Mucosa of stomach (tissue), 1 donor: ENCODE measurements at regions not wholly inside any gene's neighbourhood (a gene's known extent, or its start where the extent isn't known, plus 50 kb on each side); places are given as distances from the start of the nearest gene placed in this dataset.
"Not testable (repeated sequence)": the region's sequence is repeated elsewhere in the genome, so short reads cannot be mapped to it uniquely, and the experiment has no call there.

Source experiments
- H3K27me3 ChIP-seq: one replicate; pipeline ENCODE4 v1.7.0; 2013; ENCODE audit warnings: mild to moderate bottlenecking, low read length; ENCODE audit not compliant: control insufficient read depth, insufficient read depth
- H3K36me3 ChIP-seq: one replicate; pipeline ENCODE4 v1.7.0; 2013; ENCODE audit warnings: low read length; ENCODE audit not compliant: control insufficient read depth, insufficient read depth
- H3K4me1 ChIP-seq: one replicate; pipeline ENCODE4 v1.7.0; 2013; ENCODE audit warnings: mild to moderate bottlenecking, low read length; ENCODE audit not compliant: control insufficient read depth, insufficient read depth
- H3K4me3 ChIP-seq: one replicate; pipeline ENCODE4 v1.7.0; 2013; ENCODE audit warnings: low read length
- H3K9ac ChIP-seq: one replicate; pipeline ENCODE4 v1.7.0; 2013; ENCODE audit warnings: mild to moderate bottlenecking, low read length, moderate library complexity
- H3K9me3 ChIP-seq: one replicate; pipeline ENCODE4 v1.7.0; 2013; ENCODE audit warnings: mild to moderate bottlenecking, low read length, moderate library complexity; ENCODE audit not compliant: control insufficient read depth
- donor health status: Pancreatic carcinoma.

GRCh38 chr22:23398701-23399366, 181.3 kb downstream of the IGLL1 start:
- no peaks in the 10 kb centered on the region for H3K36me3 ChIP-seq
- H3K4me3 ChIP-seq: no peak overlapping the region
- H3K9ac ChIP-seq: no peak overlapping the region
- H3K27me3 ChIP-seq: no peaks in the 10 kb centered on the region
- peaks cover 4% of the 10 kb centered on the region for H3K4me1 ChIP-seq
- H3K9me3 ChIP-seq: no peaks in the 10 kb centered on the region

DNA sequence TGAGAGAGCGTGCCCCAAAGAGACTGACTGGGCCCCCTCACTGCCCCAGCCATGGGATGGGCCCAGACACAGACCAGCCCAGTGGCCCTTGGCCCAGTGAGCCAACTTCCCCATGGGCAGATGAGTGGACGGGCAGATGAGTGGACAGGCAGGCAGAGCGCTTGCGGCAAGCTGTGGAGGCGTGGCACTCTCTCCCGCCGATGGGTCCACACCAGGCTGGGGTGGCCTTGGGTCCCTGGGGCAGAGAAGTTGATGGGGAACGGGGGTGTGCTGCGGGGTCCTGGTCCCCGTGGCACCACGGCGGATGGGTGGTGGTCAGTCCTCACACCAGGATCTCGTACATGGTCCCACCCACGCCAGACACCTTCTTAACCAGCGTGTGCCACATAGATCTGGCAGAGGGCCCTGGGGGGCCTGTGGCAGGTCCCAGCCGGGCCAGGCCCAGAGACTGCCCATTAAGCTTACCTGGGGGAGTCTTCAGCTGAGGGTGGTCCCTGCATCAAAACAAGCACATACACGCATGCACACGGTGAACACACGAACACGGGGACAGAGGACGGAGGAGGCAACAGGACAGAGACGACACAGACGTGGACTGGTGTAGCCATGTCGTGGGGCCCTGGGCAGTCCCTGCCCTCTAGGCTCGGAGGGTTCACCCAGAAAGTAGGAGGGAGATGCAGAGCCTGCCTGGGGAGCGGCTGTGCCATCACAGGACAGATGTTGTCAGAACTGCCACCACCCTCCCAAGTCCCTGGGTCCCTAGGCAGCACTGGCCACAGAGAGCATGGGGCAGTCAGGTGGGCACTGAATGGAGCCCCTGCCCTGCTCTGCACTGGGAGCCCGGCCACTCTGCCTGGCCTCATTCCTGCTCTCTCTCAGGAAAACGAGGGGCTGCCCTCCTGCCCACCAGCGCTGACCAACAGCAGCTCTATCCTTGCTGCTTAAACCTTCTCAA, 182.2 kb downstream of the IGLL1 start:
- H3K9me3 ChIP-seq: no peaks in the 10 kb centered on the region
- no peak overlapping the region for H3K9ac ChIP-seq
- H3K36me3 ChIP-seq: no peaks in the 10 kb centered on the region
- H3K27me3 ChIP-seq: no peaks in the 10 kb centered on the region
- peaks cover 4% of the 10 kb centered on the region for H3K4me1 ChIP-seq
- no peak overlapping the region for H3K4me3 ChIP-seq

- Histone ChIP-seq H3K9ac (no peak overlapping the region), H3K4me3 (no peak overlapping the region), H3K36me3 (no peaks in the 10 kb centered on the region), H3K4me1 (peaks cover 3% of the 10 kb centered on the region), H3K9me3 (no peaks in the 10 kb centered on the region), H3K27me3 (no peaks in the 10 kb centered on the region)
Observed at GRCh38 chr22:23397008-23397612, 183.0 kb downstream of the IGLL1 start.

- Histone ChIP-seq H3K36me3 (no peaks in the 10 kb centered on the region), H3K4me3 (no peak overlapping the region), H3K27me3 (no peaks in the 10 kb centered on the region), H3K9me3 (no peaks in the 10 kb centered on the region), H3K9ac (no peak overlapping the region), H3K4me1 (no peaks in the 10 kb centered on the region)
Observed at GRCh38 chr22:23396362-23397007, 183.6 kb downstream of the IGLL1 start.

DNA sequence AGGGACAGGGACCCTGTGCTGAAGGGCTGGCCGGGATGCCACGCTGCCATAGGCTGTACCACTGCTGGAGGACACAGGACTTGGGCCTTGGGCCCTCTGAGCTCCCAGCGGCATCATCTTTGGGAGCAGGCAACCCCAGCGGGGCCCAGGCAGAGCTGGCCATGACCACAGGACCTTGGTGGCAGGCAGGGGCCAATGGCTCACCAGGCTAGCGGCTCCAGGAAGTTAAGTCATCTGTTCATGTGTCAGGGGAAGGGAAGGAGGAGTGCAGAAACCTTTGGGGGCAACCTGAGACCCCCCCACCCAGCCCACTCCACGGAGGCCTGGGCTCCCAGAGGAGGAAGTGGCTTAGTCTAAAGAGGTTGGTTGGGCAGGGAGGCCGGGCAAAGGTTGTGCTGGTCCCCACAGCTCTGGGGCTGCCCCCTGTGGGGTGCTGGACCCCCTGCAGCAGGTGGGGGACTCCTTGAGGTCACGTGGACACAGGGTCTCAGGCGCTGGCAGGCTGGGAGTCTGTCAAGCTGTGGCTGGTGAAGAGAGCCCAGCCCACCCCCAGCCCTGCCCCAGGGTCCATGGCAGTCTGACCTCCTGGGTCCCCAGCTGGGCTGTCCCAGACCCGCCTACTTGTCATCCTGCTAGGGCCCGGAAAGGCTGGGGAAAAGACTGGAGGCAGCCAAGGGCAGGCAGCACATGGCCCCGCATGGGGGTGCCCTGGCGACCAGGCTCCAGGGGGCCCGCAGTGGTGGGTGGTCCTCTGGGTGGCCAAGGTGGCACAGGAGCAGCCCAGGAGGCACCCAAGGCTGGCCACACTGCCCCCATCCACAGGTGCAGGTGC, 184.3 kb downstream of the IGLL1 start:
- Histone ChIP-seq H3K4me1 (no peaks in the 10 kb centered on the region), H3K9me3 (no peaks in the 10 kb centered on the region), H3K9ac (no peak overlapping the region), H3K27me3 (no peaks in the 10 kb centered on the region), H3K36me3 (no peaks in the 10 kb centered on the region), H3K4me3 (no peak overlapping the region)

GRCh38 chr22:23394525-23395326, 185.4 kb downstream of the IGLL1 start:
- H3K27me3 ChIP-seq: no peaks in the 10 kb centered on the region
- no peak overlapping the region for H3K4me3 ChIP-seq
- no peaks in the 10 kb centered on the region for H3K36me3 ChIP-seq
- H3K9me3 ChIP-seq: no peaks in the 10 kb centered on the region
- H3K9ac ChIP-seq: no peak overlapping the region
- H3K4me1 ChIP-seq: no peaks in the 10 kb centered on the region

GRCh38 chr22:23393721-23394320, 186.3 kb downstream of the IGLL1 start:
- no peaks in the 10 kb centered on the region for H3K9me3 ChIP-seq
- H3K9ac ChIP-seq: no peak overlapping the region
- no peaks in the 10 kb centered on the region for H3K4me1 ChIP-seq
- H3K27me3 ChIP-seq: no peaks in the 10 kb centered on the region
- no peak overlapping the region for H3K4me3 ChIP-seq
- H3K36me3 ChIP-seq: no peaks in the 10 kb centered on the region

DNA sequence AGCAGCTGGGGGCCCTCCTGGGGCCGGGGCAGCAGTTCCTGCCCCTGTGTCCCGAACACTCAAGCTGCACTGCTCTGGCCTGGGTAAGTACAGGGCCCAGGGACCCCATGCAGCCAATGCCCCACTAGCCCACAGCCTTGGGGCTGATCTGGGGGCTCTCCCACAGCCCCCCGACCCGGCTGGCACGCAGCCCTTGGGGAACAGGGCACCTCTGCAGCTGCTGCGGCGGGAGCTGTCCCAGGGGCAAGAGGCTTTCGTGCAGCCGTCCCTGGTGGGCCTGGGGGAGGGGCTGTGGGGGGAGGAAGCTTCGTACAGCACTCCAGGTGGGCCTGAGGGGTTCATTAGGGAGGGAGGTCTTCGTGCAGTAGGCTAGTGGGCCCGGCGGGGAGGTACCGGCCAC, 186.9 kb downstream of the IGLL1 start:
- H3K9ac ChIP-seq, H3K4me3 ChIP-seq, H3K9me3 ChIP-seq: not testable (repeated sequence)

DNA sequence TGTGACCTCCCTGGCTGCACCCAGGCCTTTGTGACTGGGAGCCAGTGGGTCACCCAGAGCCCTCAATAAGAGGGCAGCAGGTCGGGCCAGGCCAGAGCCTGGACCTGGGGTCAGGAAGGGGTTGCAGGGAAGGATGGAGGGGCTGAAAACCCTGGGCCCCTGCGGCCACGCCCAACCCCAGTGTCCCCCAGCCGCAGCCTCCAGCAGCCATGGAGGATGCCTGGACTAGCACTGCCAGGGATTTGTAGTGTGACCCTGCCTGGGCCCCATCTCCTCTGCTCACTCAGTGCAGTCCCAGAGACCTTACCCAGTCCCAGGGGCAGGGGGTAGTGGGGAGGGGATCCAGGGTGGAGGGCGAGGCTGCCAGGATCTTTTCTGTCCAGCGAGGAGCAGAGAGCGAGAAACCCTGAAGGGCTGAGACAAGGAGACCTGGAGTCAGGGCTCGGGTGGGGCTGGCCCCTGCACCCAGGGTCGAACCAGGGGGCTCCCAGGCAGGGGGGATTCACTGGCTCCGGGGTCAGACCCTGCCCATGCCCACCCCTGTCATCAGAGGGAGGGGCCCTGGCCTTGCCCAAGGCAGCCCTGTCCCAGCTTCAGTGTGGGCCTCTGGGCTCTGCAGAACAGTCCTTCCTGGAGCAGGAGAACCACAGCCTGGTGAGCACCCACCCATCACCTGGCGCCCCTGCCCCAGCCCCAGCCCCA, 187.5 kb downstream of the IGLL1 start:
- Histone ChIP-seq H3K36me3 (no peaks in the 10 kb centered on the region), H3K27me3 (no peaks in the 10 kb centered on the region), H3K9ac (no peak overlapping the region), H3K9me3 (no peaks in the 10 kb centered on the region), H3K4me3 (no peak overlapping the region), H3K4me1 (no peaks in the 10 kb centered on the region)

More for the DNA sequence above, 186.9 kb downstream of the IGLL1 start:
- not testable (repeated sequence) for H3K36me3 ChIP-seq, H3K27me3 ChIP-seq, H3K4me1 ChIP-seq

DNA sequence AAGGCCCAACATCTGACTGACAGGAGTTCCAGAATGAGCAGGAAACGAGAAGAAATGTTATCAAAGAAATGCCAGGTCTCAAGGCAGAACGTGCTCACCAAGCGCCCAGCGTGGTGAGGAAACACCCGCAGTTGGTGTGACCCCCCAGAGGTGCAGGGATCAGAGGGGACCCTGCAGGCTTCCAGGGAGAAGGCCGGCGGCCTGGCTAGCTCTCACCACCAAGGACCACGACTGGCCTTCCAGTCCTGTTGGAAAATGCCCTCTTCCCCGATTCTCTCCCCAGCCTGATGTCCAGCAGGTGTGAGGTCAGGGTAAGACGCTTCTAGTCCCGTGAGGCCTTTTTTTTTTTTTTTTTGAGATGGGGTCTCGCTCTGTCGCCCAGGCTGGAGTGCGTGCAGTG, 189.1 kb downstream of the IGLL1 start:
- no peaks in the 10 kb centered on the region for H3K4me1 ChIP-seq
- no peaks in the 10 kb centered on the region for H3K36me3 ChIP-seq
- H3K27me3 ChIP-seq: no peaks in the 10 kb centered on the region
- no peak overlapping the region for H3K9ac ChIP-seq
- no peak overlapping the region for H3K4me3 ChIP-seq
- H3K9me3 ChIP-seq: no peaks in the 10 kb centered on the region
